ENCODE measurements at regions not wholly inside any gene's neighbourhood (a gene's known extent, or its start where the extent isn't known, plus 50 kb on each side); places are given as distances from the start of the nearest gene placed in this dataset.

GRCh38 chr15:100718075-100718980, 115.9 kb downstream of the ASB7 start:
- DNase-seq (no peak), ATAC-seq (no peak)
- intact Hi-C loops (cut with micrococcal nuclease) = no loop called here

- intact Hi-C loops (cut with micrococcal nuclease) = no loop called here
Measured at GRCh38 chr15:100720406-100720967, 118.1 kb downstream of the ASB7 start.

DNA sequence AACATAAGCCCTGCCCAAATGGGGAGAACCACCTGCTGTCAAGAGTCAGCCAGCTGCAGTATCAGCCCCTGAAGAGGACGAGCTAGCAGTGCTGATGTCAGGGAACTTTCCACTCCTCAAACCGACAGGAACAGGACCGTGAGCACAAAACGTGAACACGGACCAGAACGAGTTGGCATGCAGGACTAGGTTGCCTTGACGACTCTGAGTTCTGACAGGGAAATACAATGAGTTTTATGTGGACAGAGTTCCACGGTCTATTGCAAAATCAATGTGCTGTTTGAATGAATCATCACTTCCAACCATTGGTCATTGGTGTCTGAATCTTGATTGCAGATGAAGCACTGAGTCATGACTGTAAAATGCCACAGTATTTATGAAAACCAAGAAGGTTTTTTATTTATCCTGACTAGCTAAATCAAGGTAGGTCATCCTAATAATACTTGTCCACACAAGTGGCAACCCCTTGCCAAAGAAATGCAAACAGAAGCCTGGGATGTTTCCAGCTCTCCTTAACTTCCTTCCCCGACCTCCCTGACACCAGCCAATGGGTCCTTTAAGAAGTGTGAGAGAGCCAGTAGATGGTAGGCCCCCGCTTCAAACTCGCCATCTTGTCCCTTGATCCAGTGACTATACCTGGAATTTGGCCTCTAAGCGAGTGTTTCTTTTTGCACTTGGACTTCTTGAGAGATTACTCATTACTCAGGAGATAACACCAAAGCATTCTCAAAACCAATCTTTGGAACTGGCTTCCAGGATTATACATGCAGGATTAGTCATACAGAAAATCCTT, 119.6 kb downstream of the ASB7 start:
- peak; percentile 67 for DNase-seq
- intact Hi-C loops (cut with micrococcal nuclease) = no loop called here
- peak; percentile 95 for ATAC-seq

More at GRCh38 chr15:100720406-100720967, 118.1 kb downstream of the ASB7 start:
- DNase-seq (no peak), ATAC-seq (no peak)

GRCh38 chr15:100722551-100723314, 120.3 kb downstream of the ASB7 start:
- intact Hi-C loops (cut with micrococcal nuclease) = no loop called here
- DNase-seq (no peak), ATAC-seq (no peak)

DNA sequence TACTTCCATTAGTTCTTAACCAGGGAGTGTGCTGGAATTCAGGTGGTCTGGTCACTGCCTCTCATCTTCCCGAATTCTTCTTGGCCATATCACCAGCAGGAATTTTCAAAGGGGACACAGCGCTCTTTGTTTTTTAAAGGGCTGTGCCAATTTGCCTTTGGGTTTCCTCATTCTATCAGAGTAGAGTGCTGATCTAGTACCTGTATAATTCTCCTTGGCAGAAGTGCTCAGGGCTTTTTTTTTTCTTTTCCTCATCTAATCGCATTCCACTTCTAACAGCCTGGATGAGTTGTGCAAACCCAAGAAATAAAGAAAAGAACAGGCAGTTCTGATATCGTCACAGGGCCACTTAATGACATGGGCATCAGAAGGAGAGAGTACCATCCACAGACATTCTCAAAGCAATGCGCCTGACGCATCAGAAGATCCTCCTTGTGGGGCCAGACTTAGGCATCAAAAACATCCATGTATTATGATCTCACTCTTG, 121.0 kb downstream of the ASB7 start:
- DNase-seq (no peak), ATAC-seq (no peak)
- intact Hi-C loops (cut with micrococcal nuclease) = no loop called here

DNA sequence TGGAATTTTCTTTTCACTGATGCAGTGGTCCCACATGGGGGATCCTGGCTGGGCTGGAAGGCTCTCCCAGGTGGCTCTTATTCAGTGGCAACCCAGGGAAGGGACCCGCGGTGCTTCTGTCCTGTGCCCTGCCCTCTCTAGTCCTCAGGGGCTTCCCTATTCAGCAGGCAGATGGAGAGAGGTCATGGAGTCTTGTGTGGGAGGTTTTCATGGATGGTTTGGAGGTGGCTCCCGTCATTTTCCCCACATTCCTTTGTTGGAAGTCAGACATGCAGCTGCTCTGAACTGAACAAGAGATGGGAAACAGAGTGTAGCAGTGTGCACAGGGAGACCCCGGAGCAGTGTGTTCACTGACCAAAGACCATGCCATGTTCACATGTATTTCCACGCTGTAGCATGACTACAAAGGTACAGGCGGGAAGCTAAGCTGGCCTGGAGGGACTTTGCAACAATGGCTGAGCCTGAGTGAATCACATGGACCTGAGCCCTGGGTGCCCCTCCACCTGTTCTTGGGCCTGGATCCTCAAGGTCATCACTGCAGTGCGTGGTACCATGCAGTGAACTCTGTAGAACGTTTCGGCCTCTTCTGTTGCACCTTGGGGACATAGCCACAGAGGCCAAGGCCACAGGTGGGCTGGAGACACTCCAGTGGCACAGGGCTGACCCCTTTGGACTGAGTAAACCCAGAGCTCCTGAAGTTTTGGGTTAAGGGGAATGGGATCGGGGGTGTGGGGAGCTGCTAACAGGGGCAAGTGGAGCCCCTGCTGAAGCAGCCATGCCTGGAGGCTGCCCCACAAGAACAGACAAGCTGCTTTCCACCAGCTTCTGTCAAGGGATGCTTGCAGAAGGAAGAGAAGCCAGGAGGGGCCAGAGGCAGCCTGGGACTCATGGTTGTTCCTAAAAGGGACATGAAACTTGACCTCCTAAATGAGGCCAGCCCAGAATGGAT, 123.0 kb downstream of the ASB7 start:
- ATAC-seq (no peak), DNase-seq (no peak)
- intact Hi-C loops (cut with micrococcal nuclease) = no loop called here

GRCh38 chr15:100726070-100726420, 123.7 kb downstream of the ASB7 start:
- no peak for ATAC-seq
- DNase-seq = no peak
- intact Hi-C loops (cut with micrococcal nuclease) = no loop called here

GRCh38 chr15:100726421-100727190, 124.2 kb downstream of the ASB7 start:
- no peak for ATAC-seq
- no peak for DNase-seq
- intact Hi-C loops (cut with micrococcal nuclease) = no loop called here

DNA sequence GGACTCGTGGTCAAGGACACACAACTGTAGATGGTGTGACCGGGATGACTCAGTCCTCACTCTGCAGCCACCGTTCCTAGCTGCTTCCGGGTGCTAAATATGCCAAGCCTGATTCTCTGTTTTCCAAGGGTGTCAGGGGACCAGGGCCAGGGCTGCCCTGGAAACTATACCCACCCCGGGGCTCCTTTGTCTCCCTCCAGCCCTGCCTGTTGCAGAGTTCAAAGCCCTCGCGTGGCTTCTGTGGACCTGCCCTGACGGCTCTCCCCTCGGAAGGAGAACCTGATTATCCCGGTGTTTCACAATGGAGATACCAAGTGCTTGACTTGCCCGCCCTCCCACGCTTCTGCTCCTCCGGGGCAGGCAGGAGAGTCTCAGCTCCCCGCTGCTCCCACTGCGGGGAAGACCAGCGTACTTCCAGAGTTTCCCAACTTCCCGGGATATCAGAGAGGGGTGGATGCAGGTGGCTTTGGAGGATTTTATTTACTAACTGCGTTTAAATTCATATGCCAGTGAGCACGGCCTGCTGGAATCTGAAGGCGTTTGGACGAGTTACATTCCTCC, 125.0 kb downstream of the ASB7 start:
- ATAC-seq (no peak), DNase-seq (no peak)
- intact Hi-C loops (cut with micrococcal nuclease) = no loop called here

GRCh38 chr15:100728371-100729201, 126.2 kb downstream of the ASB7 start:
- intact Hi-C loops (cut with micrococcal nuclease) = no loop called here
- ATAC-seq (no peak), DNase-seq (no peak)

GRCh38 chr15:100729461-100729860, 127.1 kb downstream of the ASB7 start:
- intact Hi-C loops (cut with micrococcal nuclease) = no loop called here
- ATAC-seq (no peak), DNase-seq (no peak)

DNA sequence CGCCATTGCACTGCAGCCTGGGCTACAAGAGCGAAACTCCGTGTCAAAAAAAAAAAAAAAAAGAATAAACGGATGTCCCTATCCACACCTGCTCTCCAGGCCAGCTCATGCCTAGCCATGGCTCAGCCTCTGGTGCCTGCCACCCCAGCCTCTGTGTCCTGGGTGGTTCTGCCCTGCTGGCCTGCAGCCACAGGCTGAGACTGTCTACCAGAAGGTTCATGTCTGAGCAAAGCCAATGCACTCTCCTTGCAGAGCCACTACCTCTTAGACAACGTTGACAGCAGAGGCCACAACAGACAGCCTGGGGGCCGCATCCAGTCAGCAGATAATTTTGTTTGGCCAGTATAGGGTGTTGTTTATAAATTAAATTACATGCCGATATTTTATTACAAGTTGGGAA, 127.7 kb downstream of the ASB7 start:
- intact Hi-C loops (cut with micrococcal nuclease) = no loop called here
- DNase-seq = no peak

DNA sequence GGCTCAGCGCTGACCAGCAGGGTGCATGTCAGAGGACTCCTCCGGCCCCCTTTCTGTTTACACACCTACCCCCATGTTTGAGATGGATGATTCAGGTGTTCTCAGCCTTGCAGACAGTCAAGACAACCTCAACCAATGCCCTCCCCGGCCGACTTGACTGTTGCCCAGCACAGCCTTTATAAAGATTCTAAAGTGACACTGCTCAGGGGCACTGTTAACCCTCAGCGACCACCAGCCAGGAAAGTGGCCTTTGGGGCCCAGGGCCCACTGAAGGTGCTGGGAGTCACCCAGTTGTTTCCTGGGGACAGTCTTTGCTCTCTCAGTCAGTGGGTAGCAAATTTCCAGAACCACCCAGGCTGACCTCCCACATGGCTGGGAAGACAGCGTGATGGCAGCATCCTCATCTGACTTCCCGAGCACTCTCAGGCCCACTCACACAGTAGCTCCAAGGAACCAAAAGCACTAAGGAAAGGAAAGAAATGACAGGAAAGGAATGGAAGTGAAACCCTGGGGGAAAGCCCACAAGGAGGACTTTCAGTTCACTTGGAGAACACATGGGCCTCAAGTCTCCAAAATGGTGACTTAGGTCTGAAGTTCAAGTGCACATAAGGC, 128.4 kb downstream of the ASB7 start:
- no peak for DNase-seq
- intact Hi-C loops (cut with micrococcal nuclease) = no loop called here
- ATAC-seq = no peak

More for the DNA sequence above, 127.7 kb downstream of the ASB7 start:
- no peak for ATAC-seq

DNA sequence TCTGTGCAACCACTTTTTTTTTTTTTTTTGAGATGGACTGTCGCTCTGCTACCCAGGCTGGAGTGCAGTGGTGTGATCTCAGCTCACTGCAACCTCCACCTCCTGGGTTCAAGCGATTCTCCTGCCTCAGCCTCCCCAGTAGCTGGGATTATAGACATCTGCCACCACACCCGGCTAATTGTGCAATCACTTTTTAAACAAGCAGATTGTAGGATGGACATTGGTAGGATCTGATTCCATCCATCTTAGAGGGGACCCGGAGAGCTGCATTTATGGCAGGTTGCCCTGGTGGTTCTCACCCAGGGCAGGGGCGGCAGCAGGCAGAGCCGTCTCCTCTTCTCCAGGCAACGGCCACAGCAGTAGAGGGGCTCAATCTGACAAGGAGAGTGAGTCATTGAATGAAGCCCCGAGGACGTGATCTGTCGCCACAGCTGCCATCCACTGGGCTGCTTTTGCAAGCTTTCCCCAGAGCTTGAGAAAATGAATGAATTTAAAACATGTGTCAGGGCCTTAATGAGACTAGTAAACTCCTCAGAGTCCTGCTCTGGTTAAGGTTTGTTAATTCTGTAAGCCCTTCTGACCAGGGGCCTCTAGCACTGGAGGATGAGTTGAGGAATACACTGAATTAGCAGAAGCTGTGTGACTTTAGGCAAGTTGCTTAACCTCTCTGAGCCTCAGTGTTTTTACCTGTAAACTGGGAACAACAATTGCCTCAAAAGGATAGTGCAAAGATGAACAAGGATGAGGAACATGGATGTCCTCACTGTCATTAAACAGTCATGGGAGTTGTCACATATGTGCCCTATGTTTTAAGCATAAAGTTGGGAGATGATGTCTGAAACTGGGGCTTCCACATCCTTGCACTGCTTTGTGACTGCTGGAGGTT, 129.1 kb downstream of the ASB7 start:
- no peak for ATAC-seq
- intact Hi-C loops (cut with micrococcal nuclease) = no loop called here
- no peak for DNase-seq
